Stimulated activated CD8-positive, alpha-beta memory T cell treated with anti-CD3 and anti-CD28 coated beads, Interleukin-15, amount 100 ng/mL, for 24 hours (primary cell): ENCODE measurements at regions not wholly inside any gene's neighbourhood (a gene's known extent, or its start where the extent isn't known, plus 50 kb on each side); places are given as distances from the start of the nearest gene placed in this dataset.

Experiments used
- DNase-seq: peaks from one replicate; pipeline ENCODE4 v3.0.0-alpha.2; 2020; ENCODE audit warnings: low read depth

- no peak for DNase-seq
Measured at GRCh38 chr13:40118337-40118736, 462.9 kb downstream of the COG6 start.

GRCh38 chr13:40119852-40120251 lies 464.4 kb downstream of the COG6 start:
- no peak for DNase-seq

GRCh38 chr13:40120288-40120687 lies 464.8 kb downstream of the COG6 start:
- DNase-seq: no peak

GRCh38 chr13:40120781-40121180 lies 465.3 kb downstream of the COG6 start:
- DNase-seq: no peak

DNA sequence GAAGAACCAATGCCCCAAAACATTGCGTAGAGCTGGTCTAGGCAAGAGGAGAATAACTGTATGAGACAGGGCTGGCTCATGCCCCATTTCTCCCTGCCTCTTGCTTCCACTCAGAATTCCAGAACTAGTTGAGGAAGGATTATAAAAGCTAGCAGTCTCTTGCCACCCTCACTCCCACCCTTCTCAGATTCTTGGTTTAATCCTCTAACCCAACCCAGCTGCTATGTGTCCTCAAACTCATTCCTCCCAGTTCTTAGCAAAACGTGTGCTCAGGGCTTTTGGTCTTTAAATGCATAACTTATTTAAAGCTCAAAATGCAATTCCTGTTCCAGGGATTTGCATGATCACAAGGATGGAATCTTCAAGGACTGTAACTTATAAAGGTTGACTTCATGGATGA lies 466.3 kb downstream of the COG6 start:
- no peak for DNase-seq

- DNase-seq: no peak
Measured at GRCh38 chr13:40123962-40124632, 468.6 kb downstream of the COG6 start.

GRCh38 chr13:40124633-40125015 lies 469.2 kb downstream of the COG6 start:
- DNase-seq: no peak

- no peak for DNase-seq
Measured at GRCh38 chr13:40125336-40125735, 469.9 kb downstream of the COG6 start.

DNA sequence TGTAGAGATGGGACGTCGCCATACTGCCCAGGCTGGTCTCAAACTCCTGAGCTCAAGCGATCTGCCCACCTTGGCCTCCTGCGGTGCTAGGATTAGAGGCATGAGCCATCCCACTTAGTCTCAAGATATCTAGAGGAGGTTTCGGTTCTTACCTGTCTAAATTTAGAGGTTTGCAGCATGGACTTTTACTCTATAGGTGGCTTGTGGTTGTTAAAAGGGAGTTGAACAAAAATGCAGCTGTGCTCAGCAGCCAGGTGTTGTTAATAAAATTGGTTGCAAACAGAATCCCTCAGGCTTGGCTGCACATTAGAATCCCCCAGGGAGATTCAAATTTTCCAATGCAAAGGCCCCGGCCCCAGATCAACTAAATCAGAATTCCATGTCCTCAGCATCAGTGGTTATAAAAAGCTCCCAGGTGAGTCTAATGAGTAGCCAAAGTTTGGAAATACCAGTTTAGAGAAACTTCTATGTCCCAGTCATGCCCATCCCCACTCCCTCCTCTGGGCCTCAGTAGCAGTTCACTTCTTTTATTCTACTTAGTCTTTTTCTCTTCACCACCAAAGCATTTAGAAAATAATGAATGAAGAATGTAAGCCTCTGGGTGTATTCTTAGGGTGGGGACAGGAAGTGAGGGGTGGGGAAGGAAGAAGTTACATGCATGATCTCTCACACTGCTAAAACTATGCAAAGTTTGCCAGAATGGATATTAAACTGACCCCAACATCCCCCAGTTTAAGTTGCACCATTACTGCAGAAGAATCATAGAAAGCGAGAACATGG lies 471.0 kb downstream of the COG6 start:
- no peak for DNase-seq

- DNase-seq: no peak
Measured at GRCh38 chr13:40127476-40127875, 472.0 kb downstream of the COG6 start.

GRCh38 chr13:40127925-40128324 lies 472.5 kb downstream of the COG6 start:
- DNase-seq: no peak

GRCh38 chr13:40129467-40129866 lies 474.0 kb downstream of the COG6 start:
- DNase-seq: no peak

- DNase-seq: no peak
Measured at GRCh38 chr13:40130871-40131636, 475.6 kb downstream of the COG6 start.

GRCh38 chr13:40132249-40132648 lies 476.8 kb downstream of the COG6 start:
- DNase-seq: no peak

DNA sequence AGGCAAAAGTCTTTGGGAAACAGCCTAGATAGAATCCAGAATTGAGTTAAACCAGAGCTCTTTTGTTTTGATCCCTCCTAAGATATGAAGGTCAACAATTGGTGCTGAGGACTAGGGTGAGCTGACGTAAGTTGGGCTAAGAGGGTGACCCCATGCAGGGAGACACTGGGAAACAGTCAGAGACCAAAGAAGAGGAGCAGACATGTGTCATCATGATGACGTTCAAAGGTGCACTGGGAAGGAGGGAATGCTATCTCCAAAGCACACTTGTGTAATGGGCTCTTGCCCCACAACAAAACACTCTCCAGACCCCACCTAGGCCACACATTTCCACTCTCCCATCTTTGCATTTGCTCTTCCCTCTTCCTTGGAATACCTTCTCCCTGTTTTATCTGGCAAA lies 481.4 kb downstream of the COG6 start:
- DNase-seq: no peak

DNA sequence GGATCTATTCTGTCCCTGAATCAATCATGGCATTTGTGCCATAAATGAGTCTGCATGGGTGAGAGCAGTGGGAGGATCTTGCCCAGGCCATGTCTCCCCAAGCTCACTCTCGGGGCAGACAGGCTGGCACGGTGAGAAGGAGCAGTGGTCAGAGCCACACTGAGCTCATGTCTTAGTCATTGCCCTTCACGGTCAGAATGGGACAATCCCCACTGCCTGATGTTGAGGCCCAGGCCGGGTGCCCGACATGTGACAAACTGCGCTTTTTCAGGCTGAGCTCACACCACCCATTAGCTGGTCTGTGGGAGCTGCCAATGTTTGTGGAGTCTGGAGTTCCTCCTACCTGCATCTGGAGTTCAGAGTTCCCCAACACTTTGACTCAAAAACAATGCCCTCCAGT lies 481.9 kb downstream of the COG6 start:
- no peak for DNase-seq

DNA sequence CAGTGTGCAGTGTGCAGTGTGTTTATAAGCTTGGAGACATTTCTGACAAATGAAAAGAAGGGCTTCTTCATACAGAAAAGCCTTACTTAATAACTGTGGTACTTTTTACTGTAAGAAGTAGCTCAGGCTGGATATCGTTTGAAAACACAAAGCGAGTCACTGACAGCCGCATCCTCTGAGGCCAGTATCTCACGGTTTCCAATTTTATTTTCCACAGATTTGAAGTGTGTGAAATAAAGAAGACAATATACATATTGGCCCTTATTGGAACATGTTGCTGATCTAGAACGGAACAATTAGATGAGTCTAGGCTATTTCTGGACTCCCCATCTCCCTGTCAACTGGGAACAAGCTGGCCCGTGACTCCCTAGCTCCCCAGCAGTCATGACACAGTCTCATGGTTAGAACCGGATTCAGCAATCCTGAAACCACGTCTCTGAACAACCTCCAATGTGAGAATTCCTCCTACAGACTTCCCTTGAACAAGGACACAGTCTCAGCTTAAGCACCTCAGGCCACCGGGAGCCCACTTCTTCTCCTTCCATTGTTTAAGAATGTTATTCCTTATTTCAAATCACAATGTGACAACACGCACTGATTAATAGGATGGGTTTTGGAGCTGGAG lies 484.5 kb downstream of the COG6 start:
- no peak for DNase-seq

GRCh38 chr13:40141859-40142555 lies 486.5 kb downstream of the COG6 start:
- DNase-seq: no peak

- no peak for DNase-seq
Measured at GRCh38 chr13:40143106-40143505, 487.6 kb downstream of the COG6 start.

GRCh38 chr13:40143559-40143958 lies 488.1 kb downstream of the COG6 start:
- DNase-seq: no peak

- DNase-seq: no peak
Measured at GRCh38 chr13:40145139-40145538, 489.7 kb downstream of the COG6 start.

- no peak for DNase-seq
Measured at GRCh38 chr13:40146063-40146462, 490.6 kb downstream of the COG6 start.
